H9 (cell line): ENCODE measurements at regions not wholly inside any gene's neighbourhood (a gene's known extent, or its start where the extent isn't known, plus 50 kb on each side); places are given as distances from the start of the nearest gene placed in this dataset.

ENCODE experiments used
- DNase-seq: peaks from one replicate; pipeline ENCODE4 v3.0.0-alpha.2; 2017
- H2AFZ ChIP-seq: one replicate; pipeline ENCODE4 v1.6.1; 2013; ENCODE audit warnings: mild to moderate bottlenecking, low read length, control low read depth, moderate library complexity
- H2AK5ac ChIP-seq: 2 replicates; pipeline ENCODE4 v1.6.1; 2013; ENCODE audit warnings: low read length, control low read depth, mixed read lengths; ENCODE audit not compliant: insufficient read length
- H2BK120ac ChIP-seq: one replicate; pipeline ENCODE4 v1.6.1; 2013; ENCODE audit warnings: low read depth, mild to moderate bottlenecking, low read length, control low read depth, inconsistent platforms; ENCODE audit not compliant: poor library complexity, severe bottlenecking
- H2BK12ac ChIP-seq: 2 replicates; pipeline ENCODE4 v1.6.1; 2013; ENCODE audit warnings: low read length, control low read depth, mixed read lengths, low read depth; ENCODE audit not compliant: insufficient read length
- H2BK15ac ChIP-seq: 2 replicates; pipeline ENCODE4 v1.6.1; 2013; ENCODE audit warnings: low read depth, low read length, control low read depth
- H2BK20ac ChIP-seq: one replicate; pipeline ENCODE4 v1.6.1; 2013; ENCODE audit warnings: low read depth, mild to moderate bottlenecking, low read length, control low read depth, inconsistent platforms; ENCODE audit not compliant: poor library complexity, severe bottlenecking
- H2BK5ac ChIP-seq: 2 replicates; pipeline ENCODE4 v1.6.1; 2013; ENCODE audit warnings: low read length, control low read depth, mixed read lengths; ENCODE audit not compliant: insufficient read length
- H3K14ac ChIP-seq: 2 replicates; pipeline ENCODE4 v1.6.1; 2013; ENCODE audit warnings: low read length, control low read depth; ENCODE audit not compliant: insufficient read depth
- H3K18ac ChIP-seq: 2 replicates; pipeline ENCODE4 v1.6.1; 2013; ENCODE audit warnings: low read depth, mild to moderate bottlenecking, mixed read lengths, low read length, control low read depth; ENCODE audit not compliant: insufficient read length
- H3K23ac ChIP-seq: 2 replicates; pipeline ENCODE4 v1.6.1; 2013; ENCODE audit warnings: low read length, control low read depth, mixed read lengths, low read depth; ENCODE audit not compliant: insufficient read length
- H3K23me2 ChIP-seq: 2 replicates; pipeline ENCODE4 v1.6.1; 2013; ENCODE audit warnings: low read depth, mild to moderate bottlenecking, mixed read lengths, low read length, control low read depth; ENCODE audit not compliant: insufficient read length, poor library complexity, severe bottlenecking
- H3K27ac ChIP-seq: 2 replicates; pipeline ENCODE4 v1.5.1; 2013; ENCODE audit warnings: low read length, control low read depth, mixed read lengths, low read depth; ENCODE audit not compliant: insufficient read length
- H3K27me3 ChIP-seq: 2 replicates; pipeline ENCODE4 v1.6.1; 2013; ENCODE audit warnings: low read length, control low read depth, inconsistent platforms; ENCODE audit not compliant: insufficient read depth
- H3K4ac ChIP-seq: 2 replicates; pipeline ENCODE4 v1.6.1; 2013; ENCODE audit warnings: low read depth, mild to moderate bottlenecking, control low read depth, inconsistent platforms, low read length, moderate library complexity
- H3K4me1 ChIP-seq: 2 replicates; pipeline ENCODE4 v1.6.1; 2013; ENCODE audit warnings: low read length, control low read depth, inconsistent platforms; ENCODE audit not compliant: insufficient read depth
- H3K4me2 ChIP-seq: 2 replicates; pipeline ENCODE4 v1.6.1; 2013; ENCODE audit warnings: low read length, control low read depth, mixed read lengths; ENCODE audit not compliant: insufficient read length, insufficient read depth
- H3K56ac ChIP-seq: 2 replicates; pipeline ENCODE4 v1.6.1; 2013; ENCODE audit warnings: low read depth, mild to moderate bottlenecking, mixed read lengths, low read length, control low read depth; ENCODE audit not compliant: insufficient read length
- H3K79me1 ChIP-seq: 2 replicates; pipeline ENCODE4 v1.6.1; 2013; ENCODE audit warnings: low read depth, mild to moderate bottlenecking, moderate library complexity, low read length, control low read depth, inconsistent platforms; ENCODE audit not compliant: insufficient read depth, poor library complexity, severe bottlenecking
- H3K79me2 ChIP-seq: 2 replicates; pipeline ENCODE4 v1.6.1; 2013; ENCODE audit warnings: low read length, control low read depth, inconsistent platforms; ENCODE audit not compliant: insufficient read depth
- H3K9ac ChIP-seq: 2 replicates; pipeline ENCODE4 v1.6.1; 2013; ENCODE audit warnings: low read length, control low read depth, mixed read lengths; ENCODE audit not compliant: insufficient read length; ENCODE audit errors: extremely low read depth
- H3K9me3 ChIP-seq: one replicate; pipeline ENCODE4 v1.6.1; 2013; ENCODE audit warnings: low read depth, low read length, inconsistent platforms; ENCODE audit not compliant: control insufficient read depth
- H3T11ph ChIP-seq: one replicate; pipeline ENCODE4 v1.6.1; 2013; ENCODE audit warnings: mild to moderate bottlenecking, low read length, control low read depth, inconsistent platforms
- H4K20me1 ChIP-seq: one replicate; pipeline ENCODE4 v1.6.1; 2013; ENCODE audit not compliant: control insufficient read depth, insufficient read length, insufficient read depth
- H4K5ac ChIP-seq: 2 replicates; pipeline ENCODE4 v1.6.1; 2013; ENCODE audit warnings: low read depth, mild to moderate bottlenecking, mixed read lengths, low read length, control low read depth; ENCODE audit not compliant: insufficient read length
- H4K8ac ChIP-seq: replicated peaks from 2 replicates; pipeline ENCODE4 v1.6.1; 2013; ENCODE audit warnings: low read length, control low read depth, mixed read lengths, low read depth; ENCODE audit not compliant: insufficient read length
- H4K91ac ChIP-seq: 2 replicates; pipeline ENCODE4 v1.6.1; 2013; ENCODE audit warnings: low read depth, mild to moderate bottlenecking, moderate library complexity, mixed read lengths, low read length, control low read depth; ENCODE audit not compliant: insufficient read length
- H3K27ac Mint-ChIP-seq, 3 experiments: 2 replicates in 2 of 3; 3 replicates in 1 of 3; pipeline ENCODE4 v1.8.0; 2020 to 2021; ENCODE audit warnings: mixed read lengths in 3 of 3, mild to moderate bottlenecking in 1 of 3, moderate library complexity in 1 of 3
- H3K27me3 Mint-ChIP-seq: 2 replicates; pipeline ENCODE4 v1.8.0; 2021; ENCODE audit warnings: low read depth, mild to moderate bottlenecking, moderate library complexity, mixed read lengths
- H3K36me3 Mint-ChIP-seq, 3 experiments: 2 replicates in 2 of 3; 3 replicates in 1 of 3; pipeline ENCODE4 v1.8.0; 2020 to 2021; ENCODE audit warnings: low read depth in 3 of 3, mixed read lengths in 3 of 3; ENCODE audit not compliant: insufficient read depth in 1 of 3
- H3K4me1 Mint-ChIP-seq, 2 experiments: 2 replicates each; pipeline ENCODE4 v1.8.0; 2020; ENCODE audit warnings: mixed read lengths in 2 of 2
- H3K4me3 Mint-ChIP-seq, 2 experiments: 2 replicates in 1 of 2; 3 replicates in 1 of 2; pipeline ENCODE4 v1.8.0; 2020 to 2021; ENCODE audit warnings: mild to moderate bottlenecking in 2 of 2, mixed read lengths in 2 of 2, moderate library complexity in 1 of 2
- H3K9me3 Mint-ChIP-seq, 2 experiments: 2 replicates in 1 of 2; 3 replicates in 1 of 2; pipeline ENCODE4 v1.8.0; 2020; ENCODE audit warnings: mild to moderate bottlenecking in 2 of 2, mixed read lengths in 2 of 2, moderate library complexity in 1 of 2
- WGBS: extraction: QIAGEN DNeasy Blood & Tissue Kit; methylation state at CpG from one replicate; pipeline ENCODE4 v1.1.7; 2013; ENCODE audit warnings: missing lambda C conversion rate, low lambda C conversion rate, mixed read lengths; ENCODE audit not compliant: insufficient read length; ENCODE audit errors: extremely low coverage; 5-methylcytosine and 5-hydroxymethylcytosine counted together
- TF ChIP-seq, protein P1 (sequence below): fragments of 200-600 bp; sonication (generic); conservative IDR thresholded peaks from 3 replicates; pipeline ENCODE4 v1.8.0; 2021; ENCODE audit warnings: antibody characterized with exemption, mild to moderate bottlenecking

DNA sequence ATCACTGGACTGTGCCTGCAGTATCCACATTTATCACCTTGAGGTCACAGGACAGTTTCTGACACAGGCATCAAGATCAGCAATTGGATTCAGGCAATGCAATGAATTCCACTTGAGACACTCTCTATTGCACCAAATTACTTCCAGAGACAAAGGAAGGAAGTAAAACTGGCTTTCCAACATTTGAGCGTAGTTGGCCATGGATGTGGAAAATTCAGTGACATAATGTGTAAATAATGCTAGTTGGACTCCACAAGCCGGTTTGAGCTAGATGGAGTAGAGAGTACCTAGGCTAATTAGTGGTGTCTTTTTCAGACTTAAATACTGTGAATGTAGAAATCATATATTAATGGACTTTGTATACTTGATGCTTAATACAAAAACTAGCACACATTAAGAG is 168.3 kb upstream of the SYT1 start:
- Histone ChIP-seq H2AK5ac (no peak overlapping the region), H3K4me1 (no peaks in the 10 kb centered on the region), H3K79me2 (no peaks in the 10 kb centered on the region), H4K91ac (no peak overlapping the region), H3K23ac (no peak overlapping the region), H3K56ac (no peak overlapping the region), H4K8ac (no peak overlapping the region), H2BK5ac (no peak overlapping the region), H3T11ph (no peak overlapping the region), H3K23me2 (no peaks in the 10 kb centered on the region), H2AFZ (no peak overlapping the region), H3K79me1 (no peaks in the 10 kb centered on the region), H4K20me1 (no peaks in the 10 kb centered on the region), H2BK12ac (no peak overlapping the region), H3K4ac (no peak overlapping the region), H3K27ac (no peak overlapping the region), H3K14ac (no peak overlapping the region), H2BK15ac (no peak overlapping the region), H2BK20ac (no peak overlapping the region), H2BK120ac (no peak overlapping the region), H3K18ac (no peak overlapping the region), H3K4me2 (no peak overlapping the region), H3K27me3 (no peaks in the 10 kb centered on the region), H3K9me3 (no peaks in the 10 kb centered on the region), H3K9ac (no peak overlapping the region), H4K5ac (no peak overlapping the region)
- TF ChIP-seq, protein P1, sequence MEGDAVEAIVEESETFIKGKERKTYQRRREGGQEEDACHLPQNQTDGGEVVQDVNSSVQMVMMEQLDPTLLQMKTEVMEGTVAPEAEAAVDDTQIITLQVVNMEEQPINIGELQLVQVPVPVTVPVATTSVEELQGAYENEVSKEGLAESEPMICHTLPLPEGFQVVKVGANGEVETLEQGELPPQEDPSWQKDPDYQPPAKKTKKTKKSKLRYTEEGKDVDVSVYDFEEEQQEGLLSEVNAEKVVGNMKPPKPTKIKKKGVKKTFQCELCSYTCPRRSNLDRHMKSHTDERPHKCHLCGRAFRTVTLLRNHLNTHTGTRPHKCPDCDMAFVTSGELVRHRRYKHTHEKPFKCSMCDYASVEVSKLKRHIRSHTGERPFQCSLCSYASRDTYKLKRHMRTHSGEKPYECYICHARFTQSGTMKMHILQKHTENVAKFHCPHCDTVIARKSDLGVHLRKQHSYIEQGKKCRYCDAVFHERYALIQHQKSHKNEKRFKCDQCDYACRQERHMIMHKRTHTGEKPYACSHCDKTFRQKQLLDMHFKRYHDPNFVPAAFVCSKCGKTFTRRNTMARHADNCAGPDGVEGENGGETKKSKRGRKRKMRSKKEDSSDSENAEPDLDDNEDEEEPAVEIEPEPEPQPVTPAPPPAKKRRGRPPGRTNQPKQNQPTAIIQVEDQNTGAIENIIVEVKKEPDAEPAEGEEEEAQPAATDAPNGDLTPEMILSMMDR, result no peak
- no peaks in the 10 kb centered on the region for H3K36me3 Mint-ChIP-seq
- no peak overlapping the region for H3K27ac Mint-ChIP-seq
- DNase-seq, result no peak
- no CpG with 5 or more reads among the region's 2 CpGs for WGBS
- H3K27me3 Mint-ChIP-seq, result no peaks in the 10 kb centered on the region
- peaks cover 0 to 2% of the 10 kb centered on the region in 2 experiments; a peak in 2 of 5 replicates for H3K9me3 Mint-ChIP-seq
- H3K4me3 Mint-ChIP-seq, result no peak overlapping the region
- H3K4me1 Mint-ChIP-seq, result no peaks in the 10 kb centered on the region
